ENCODE measurements at regions not wholly inside any gene's neighbourhood (a gene's known extent, or its start where the extent isn't known, plus 50 kb on each side); places are given as distances from the start of the nearest gene placed in this dataset.

DNA sequence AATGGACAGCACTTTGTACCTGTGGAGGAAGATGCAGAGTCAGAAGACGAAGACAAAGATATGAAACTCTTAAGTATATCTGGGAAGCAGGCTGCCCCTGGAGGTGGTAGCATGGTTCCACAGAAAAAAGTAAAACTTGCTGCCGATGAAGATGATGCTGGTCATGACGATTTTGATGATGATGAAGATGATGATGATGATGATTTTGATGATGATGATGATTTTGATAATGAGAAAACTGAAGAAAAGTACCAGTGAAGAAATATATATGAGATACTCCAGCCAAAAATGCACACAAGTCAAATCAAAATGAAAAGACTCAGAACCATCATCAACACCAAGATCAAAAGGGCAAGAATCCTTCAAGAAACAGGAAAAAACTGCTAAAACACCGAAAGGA is 268.5 kb upstream of the EEF2KMT start:
- Histone ChIP-seq H3K9me3 (ENCODE audit: severe bottlenecking) (no peaks in the 10 kb centered on the region), H3K27ac (ENCODE audit: poor library complexity, severe bottlenecking) (no peak overlapping the region), H3K36me3 (ENCODE audit: low read depth) (no peaks in the 10 kb centered on the region), H3K4me3 (ENCODE audit: severe bottlenecking) (no peak overlapping the region), H3K4me1 (ENCODE audit: insufficient read depth, poor library complexity, severe bottlenecking) (no peaks in the 10 kb centered on the region), H3K27me3 (ENCODE audit: insufficient read depth, poor library complexity, severe bottlenecking) (no peaks in the 10 kb centered on the region)
- no peak for ATAC-seq (ENCODE audit: low read depth)
- TF ChIP-seq, protein P1, sequence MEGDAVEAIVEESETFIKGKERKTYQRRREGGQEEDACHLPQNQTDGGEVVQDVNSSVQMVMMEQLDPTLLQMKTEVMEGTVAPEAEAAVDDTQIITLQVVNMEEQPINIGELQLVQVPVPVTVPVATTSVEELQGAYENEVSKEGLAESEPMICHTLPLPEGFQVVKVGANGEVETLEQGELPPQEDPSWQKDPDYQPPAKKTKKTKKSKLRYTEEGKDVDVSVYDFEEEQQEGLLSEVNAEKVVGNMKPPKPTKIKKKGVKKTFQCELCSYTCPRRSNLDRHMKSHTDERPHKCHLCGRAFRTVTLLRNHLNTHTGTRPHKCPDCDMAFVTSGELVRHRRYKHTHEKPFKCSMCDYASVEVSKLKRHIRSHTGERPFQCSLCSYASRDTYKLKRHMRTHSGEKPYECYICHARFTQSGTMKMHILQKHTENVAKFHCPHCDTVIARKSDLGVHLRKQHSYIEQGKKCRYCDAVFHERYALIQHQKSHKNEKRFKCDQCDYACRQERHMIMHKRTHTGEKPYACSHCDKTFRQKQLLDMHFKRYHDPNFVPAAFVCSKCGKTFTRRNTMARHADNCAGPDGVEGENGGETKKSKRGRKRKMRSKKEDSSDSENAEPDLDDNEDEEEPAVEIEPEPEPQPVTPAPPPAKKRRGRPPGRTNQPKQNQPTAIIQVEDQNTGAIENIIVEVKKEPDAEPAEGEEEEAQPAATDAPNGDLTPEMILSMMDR (IDR thresholded peaks at IDR 0.05; ENCODE audit: poor library complexity, severe bottlenecking): no peak
- no peak for DNase-seq (ENCODE audit: low spot score)

DNA sequence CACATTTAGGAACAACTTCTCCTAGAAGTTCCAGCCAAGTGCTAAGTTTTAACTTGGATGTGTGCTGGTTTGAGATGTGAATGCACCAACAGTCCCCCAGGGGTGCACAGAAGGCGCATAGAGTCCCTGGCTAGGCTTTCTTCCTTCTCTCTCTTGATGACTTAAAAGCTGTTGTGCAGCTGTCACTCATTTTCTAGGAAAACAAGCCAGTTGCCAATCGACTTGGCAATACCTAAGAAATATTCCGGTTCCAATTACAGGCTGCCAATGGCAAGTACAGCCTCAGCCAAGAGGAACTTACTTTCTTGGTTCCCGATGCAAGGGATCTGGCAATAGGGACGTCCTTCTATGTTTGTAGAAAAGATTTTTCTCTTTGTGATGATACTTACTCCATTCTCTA is 266.6 kb upstream of the EEF2KMT start:
- H3K27ac ChIP-seq (ENCODE audit: poor library complexity, severe bottlenecking): no peak overlapping the region
- H3K4me1 ChIP-seq (ENCODE audit: insufficient read depth, poor library complexity, severe bottlenecking): no peaks in the 10 kb centered on the region
- H3K4me3 ChIP-seq (ENCODE audit: severe bottlenecking): no peak overlapping the region
- no peaks in the 10 kb centered on the region for H3K9me3 ChIP-seq (ENCODE audit: severe bottlenecking)
- H3K36me3 ChIP-seq (ENCODE audit: low read depth): no peaks in the 10 kb centered on the region
- TF ChIP-seq, protein P1 (IDR thresholded peaks at IDR 0.05; ENCODE audit: poor library complexity, severe bottlenecking): no peak
- no peaks in the 10 kb centered on the region for H3K27me3 ChIP-seq (ENCODE audit: insufficient read depth, poor library complexity, severe bottlenecking)
- no peak for ATAC-seq (ENCODE audit: low read depth)
- DNase-seq (ENCODE audit: low spot score): no peak

DNA sequence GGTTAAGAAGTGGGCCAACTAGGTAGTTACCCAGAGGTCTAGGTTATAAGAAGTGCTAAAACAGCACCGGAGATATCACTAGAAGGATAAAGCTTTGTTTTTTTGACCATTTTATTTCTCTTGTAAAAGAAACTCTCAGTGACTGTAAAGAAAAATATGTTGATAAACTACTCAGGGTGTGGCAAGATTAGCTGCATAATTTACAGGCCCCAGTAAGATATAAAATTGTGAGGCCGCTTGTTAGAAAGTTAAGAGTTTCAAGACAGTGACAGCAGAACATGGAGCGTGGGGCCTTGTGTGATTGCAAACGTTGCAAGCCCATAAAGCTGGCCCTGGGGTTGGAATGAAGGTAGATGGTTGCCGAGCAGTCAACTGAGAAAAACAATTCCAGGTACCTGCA is 263.7 kb upstream of the EEF2KMT start:
- H3K4me1 ChIP-seq (ENCODE audit: insufficient read depth, poor library complexity, severe bottlenecking): no peaks in the 10 kb centered on the region
- H3K4me3 ChIP-seq (ENCODE audit: severe bottlenecking): no peak overlapping the region
- no peaks in the 10 kb centered on the region for H3K9me3 ChIP-seq (ENCODE audit: severe bottlenecking)
- TF ChIP-seq, protein P1 (IDR thresholded peaks at IDR 0.05; ENCODE audit: poor library complexity, severe bottlenecking): no peak
- no peak for DNase-seq (ENCODE audit: low spot score)
- no peak overlapping the region for H3K27ac ChIP-seq (ENCODE audit: poor library complexity, severe bottlenecking)
- no peak for ATAC-seq (ENCODE audit: low read depth)
- no peaks in the 10 kb centered on the region for H3K36me3 ChIP-seq (ENCODE audit: low read depth)
- H3K27me3 ChIP-seq (ENCODE audit: insufficient read depth, poor library complexity, severe bottlenecking): no peaks in the 10 kb centered on the region

DNA sequence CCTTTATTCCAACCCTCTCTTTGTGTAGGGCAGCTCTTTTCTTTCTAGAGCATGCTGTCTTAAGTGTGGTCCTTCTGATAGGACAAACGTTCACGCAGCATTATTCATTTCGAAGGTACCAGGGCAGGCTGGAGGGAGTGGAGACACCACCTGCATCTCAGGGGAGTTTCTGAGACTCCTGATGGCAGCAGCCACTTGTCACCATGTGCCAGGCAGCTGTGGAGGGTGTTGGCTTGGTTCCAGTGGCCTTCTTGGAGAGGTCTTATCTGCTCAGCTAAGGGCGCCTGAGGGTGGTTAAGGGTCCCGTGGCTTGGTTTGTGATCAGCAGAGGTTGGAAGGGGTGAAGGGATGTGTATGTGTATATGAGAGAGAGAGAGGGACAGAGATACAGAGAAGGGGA is 257.1 kb upstream of the EEF2KMT start:
- TF ChIP-seq, protein P1 (IDR thresholded peaks at IDR 0.05; ENCODE audit: poor library complexity, severe bottlenecking): no peak
- no peak overlapping the region for H3K27ac ChIP-seq (ENCODE audit: poor library complexity, severe bottlenecking)
- no peaks in the 10 kb centered on the region for H3K9me3 ChIP-seq (ENCODE audit: severe bottlenecking)

DNA sequence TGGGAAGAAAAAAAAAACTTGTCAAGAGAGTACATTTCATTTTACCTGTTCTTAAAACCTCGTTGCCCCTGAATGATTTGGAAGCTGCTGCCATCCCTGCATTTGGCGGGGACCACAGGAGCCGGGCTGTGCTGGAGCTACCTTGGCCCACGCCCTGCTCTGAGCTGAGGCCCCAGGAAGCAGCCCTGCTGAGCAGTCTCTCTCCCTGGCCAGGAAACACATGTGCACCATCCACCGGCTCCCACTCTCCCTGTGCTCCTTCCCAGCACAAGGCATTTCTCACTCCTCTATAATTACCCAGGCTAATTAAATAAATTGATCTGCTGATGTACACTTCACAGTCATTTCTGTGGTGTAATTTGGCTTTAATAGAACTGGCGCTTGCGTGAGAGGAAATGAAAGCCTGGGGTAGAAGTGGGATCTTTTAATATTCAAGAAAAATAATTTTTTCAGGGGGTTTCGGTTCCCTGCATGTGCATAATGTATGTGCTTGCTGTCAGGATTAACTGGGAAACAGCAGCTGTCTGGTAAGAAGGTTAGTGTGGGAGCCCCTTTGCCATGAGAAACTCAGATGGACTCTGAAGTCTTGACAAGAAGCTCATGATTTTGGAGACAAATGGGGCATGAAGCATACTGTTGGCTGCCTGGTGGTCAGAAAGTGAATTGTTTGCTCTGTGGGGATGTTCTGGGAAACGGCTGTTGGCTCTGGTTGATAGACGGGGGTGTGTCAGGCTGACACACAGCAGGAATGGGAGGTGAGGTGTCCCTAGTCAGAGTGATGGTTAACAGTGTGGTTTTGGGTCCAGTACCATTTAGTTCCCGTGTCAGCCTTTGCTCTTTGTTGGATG is 252.3 kb upstream of the EEF2KMT start:
- H3K36me3 ChIP-seq (ENCODE audit: low read depth): no peaks in the 10 kb centered on the region
- no peaks in the 10 kb centered on the region for H3K4me1 ChIP-seq (ENCODE audit: insufficient read depth, poor library complexity, severe bottlenecking)
- no peak overlapping the region for H3K4me3 ChIP-seq (ENCODE audit: severe bottlenecking)
- ATAC-seq (ENCODE audit: low read depth) (no peak), DNase-seq (ENCODE audit: low spot score) (no peak)
- H3K27ac ChIP-seq (ENCODE audit: poor library complexity, severe bottlenecking): no peak overlapping the region
- no peaks in the 10 kb centered on the region for H3K27me3 ChIP-seq (ENCODE audit: insufficient read depth, poor library complexity, severe bottlenecking)
- TF ChIP-seq, protein P1 (IDR thresholded peaks at IDR 0.05; ENCODE audit: poor library complexity, severe bottlenecking): no peak
- no peaks in the 10 kb centered on the region for H3K9me3 ChIP-seq (ENCODE audit: severe bottlenecking)

More for the DNA sequence above, 257.1 kb upstream of the EEF2KMT start:
- Histone ChIP-seq H3K4me1 (ENCODE audit: insufficient read depth, poor library complexity, severe bottlenecking) (no peaks in the 10 kb centered on the region), H3K27me3 (ENCODE audit: insufficient read depth, poor library complexity, severe bottlenecking) (no peaks in the 10 kb centered on the region), H3K36me3 (ENCODE audit: low read depth) (no peaks in the 10 kb centered on the region), H3K4me3 (ENCODE audit: severe bottlenecking) (no peak overlapping the region)
- DNase-seq (ENCODE audit: low spot score) (no peak), ATAC-seq (ENCODE audit: low read depth) (no peak)
